ENCODE measurements at regions not wholly inside any gene's neighbourhood (a gene's known extent, or its start where the extent isn't known, plus 50 kb on each side); places are given as distances from the start of the nearest gene placed in this dataset.
A peak's percentile ranks its signal among the peaks of the same experiment; 100 is the strongest.

GRCh38 chr12:24025153-24025798 is 75.8 kb upstream of the SOX5 start:
- no peak overlapping the region for H2AK9ac ChIP-seq (replicated peaks; ENCODE audit: low read depth, low read length, poor library complexity)
- H4K91ac ChIP-seq (ENCODE audit: insufficient read depth, low read depth, low read length) = no peak overlapping the region
- H3K14ac ChIP-seq (replicated peaks; ENCODE audit: low read depth, low read length) = no peak overlapping the region
- no peak overlapping the region for H2AK5ac ChIP-seq (ENCODE audit: low read depth, low read length)
- H4K20me1 ChIP-seq (ENCODE audit: insufficient read depth, low read length) = no peaks in the 10 kb centered on the region
- no peaks in the 10 kb centered on the region for H3K79me1 ChIP-seq (ENCODE audit: low read depth in 1 of 2, low read length in 2 of 2)
- DNase-seq = peak; percentile 5
- no peak overlapping the region for H2BK15ac ChIP-seq (ENCODE audit: low read depth, low read length)
- CTCF ChIA-PET = no interaction called here
- TF ChIP-seq BHLHE40 (IDR thresholded peaks at IDR 0.05; ENCODE audit: low read depth, low read length) (no peak), CEBPB (IDR thresholded peaks at IDR 0.05; ENCODE audit: low read depth, low read length) (no peak), CTCF (conservative IDR thresholded peaks at IDR 0.05; ENCODE audit: low read depth, low read length) (peak; percentile 51), POLR2A (IDR thresholded peaks at IDR 0.05; ENCODE audit: low read depth, low read length) (no peak), SMC3 (IDR thresholded peaks at IDR 0.05; ENCODE audit: low read depth, low read length) (peak; percentile 26; the same call in 1 of the 2 replicates), FOS (IDR thresholded peaks at IDR 0.05; ENCODE audit: low read depth, low read length) (no peak), RFX5 (IDR thresholded peaks at IDR 0.05; ENCODE audit: low read depth, low read length) (no peak), RAD21 (IDR thresholded peaks at IDR 0.05; ENCODE audit: low read length) (peak; percentile 45), ELK1 (IDR thresholded peaks at IDR 0.05; ENCODE audit: borderline replicate concordance, low read depth, low read length) (no peak), CHD1 (IDR thresholded peaks at IDR 0.05; ENCODE audit: low read depth, low read length) (no peak)
- POLR2A ChIA-PET (ENCODE audit: unreplicated experiment) = no interaction called here
- no peaks in the 10 kb centered on the region for H3K9me3 ChIP-seq (ENCODE audit: control insufficient read depth, insufficient read depth, low read length)
- no peak overlapping the region for H3K27ac ChIP-seq (ENCODE audit: insufficient read depth, low read length)
- H2AFZ ChIP-seq (replicated peaks; ENCODE audit: low read length, poor library complexity) = no peak overlapping the region
- WGBS, 2 experiments (ENCODE audit: extremely low coverage in 2 of 2, insufficient read length in 1 of 2) = no CpG with 5 or more reads among the region's 3 CpGs
- intact Hi-C loops (cut with micrococcal nuclease) (no loop called here), in situ Hi-C loops (cut with MboI; ENCODE audit: low sequenced_read_pairs) (no loop called here), dilution Hi-C loops (cut with HindIII; ENCODE audit: low sequenced_read_pairs, unreplicated experiment) (no loop called here)
- no peak overlapping the region for H3K23ac ChIP-seq (ENCODE audit: low read depth, low read length)
- no peak overlapping the region for H3K9ac ChIP-seq (ENCODE audit: low read depth, low read length)
- H3K56ac ChIP-seq (ENCODE audit: extremely low read depth, insufficient read depth, low read length) = no peak overlapping the region
- H3K4me2 ChIP-seq (ENCODE audit: low read depth, low read length) = no peak overlapping the region
- no peak overlapping the region for H3K4me3 ChIP-seq (ENCODE audit: insufficient read depth, low read depth, low read length)
- H3K27me3 ChIP-seq (ENCODE audit: control insufficient read depth, insufficient read depth, low read length) = no peaks in the 10 kb centered on the region
- no TSS peak for BruUV-seq (replicated peaks)
- H3K36me3 ChIP-seq (ENCODE audit: control insufficient read depth, insufficient read depth, low read length) = no peaks in the 10 kb centered on the region
- 0 out of 2 replicates have a peak, but pooled peaks have one; percentile 56 for ATAC-seq (ENCODE audit: low read depth)
- H3K4me1 ChIP-seq (ENCODE audit: control insufficient read depth, insufficient read depth, low read length) = 0 out of 2 replicates have a peak, but pooled peaks cover 2% of the 10 kb centered on the region
- H3K18ac ChIP-seq (ENCODE audit: low read depth, low read length) = no peak overlapping the region
- H4K8ac ChIP-seq (ENCODE audit: low read depth in 2 of 2, low read length in 2 of 2) = no peak overlapping the region
- H2BK5ac ChIP-seq (ENCODE audit: low read depth, low read length, poor library complexity, severe bottlenecking) = no peak overlapping the region
- H2BK20ac ChIP-seq (ENCODE audit: low read depth, low read length) = no peak overlapping the region
- H2BK120ac ChIP-seq (ENCODE audit: low read depth, low read length) = no peak overlapping the region
- H3K4ac ChIP-seq (ENCODE audit: low read depth, low read length) = no peak overlapping the region; the same call in 1 of the 2 replicates
- H4K5ac ChIP-seq (ENCODE audit: low read depth, low read length) = no peak overlapping the region
- no peaks in the 10 kb centered on the region for H3K9me1 ChIP-seq (ENCODE audit: insufficient read depth, low read length)

Data from IMR-90 (cell line).